ENCODE measurements at regions not wholly inside any gene's neighbourhood (a gene's known extent, or its start where the extent isn't known, plus 50 kb on each side); places are given as distances from the start of the nearest gene placed in this dataset.

DNA sequence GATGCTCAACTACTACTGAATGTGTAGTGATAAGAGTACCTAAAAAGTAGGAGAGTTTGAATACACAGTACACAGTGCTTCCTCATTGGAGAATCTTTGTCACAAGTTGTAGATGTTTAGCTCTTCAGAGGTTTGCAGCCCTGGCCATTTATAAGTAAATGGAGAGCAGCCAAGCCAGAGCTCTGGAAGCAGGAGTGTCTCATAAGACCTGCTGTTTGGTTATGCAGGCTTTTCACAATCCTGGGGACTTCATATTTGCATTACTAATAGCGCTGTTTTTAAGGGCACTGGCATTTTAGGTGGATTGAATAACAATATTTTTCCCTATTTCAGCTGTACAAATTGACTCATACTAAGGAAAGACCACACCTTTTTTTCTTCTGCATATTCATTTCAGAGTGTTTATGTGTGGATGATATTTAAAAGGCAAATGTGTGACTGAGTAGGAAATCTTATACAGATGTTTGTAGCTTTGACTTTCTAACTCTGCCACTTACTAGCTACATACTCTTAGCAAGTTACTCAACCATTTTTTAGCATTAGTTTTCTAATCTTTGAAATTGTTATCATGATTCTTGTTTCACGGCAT lies 730.5 kb upstream of the MAP3K7 start:
- no peak for DNase-seq (ENCODE audit: low read depth, low spot score)

DNA sequence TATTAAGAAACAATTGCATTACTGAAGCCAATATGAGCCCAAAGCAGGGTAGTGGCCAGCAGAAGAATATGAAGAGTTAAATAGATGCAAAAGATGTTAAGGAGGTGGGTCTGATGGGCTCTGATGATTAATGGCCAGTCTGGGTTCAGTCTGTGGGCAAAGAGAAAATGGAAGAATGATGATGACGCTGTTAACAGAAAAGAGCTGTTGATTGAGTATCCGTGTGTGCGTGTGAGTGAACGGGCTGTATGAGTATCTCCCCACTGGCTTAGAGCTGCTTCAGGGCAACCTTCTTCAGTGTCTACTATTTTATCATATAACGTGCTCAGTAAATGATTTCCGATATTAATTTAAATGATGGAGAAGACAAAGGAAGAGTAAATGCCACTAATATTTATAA lies 723.3 kb upstream of the MAP3K7 start:
- no peak for DNase-seq (ENCODE audit: low read depth, low spot score)

DNA sequence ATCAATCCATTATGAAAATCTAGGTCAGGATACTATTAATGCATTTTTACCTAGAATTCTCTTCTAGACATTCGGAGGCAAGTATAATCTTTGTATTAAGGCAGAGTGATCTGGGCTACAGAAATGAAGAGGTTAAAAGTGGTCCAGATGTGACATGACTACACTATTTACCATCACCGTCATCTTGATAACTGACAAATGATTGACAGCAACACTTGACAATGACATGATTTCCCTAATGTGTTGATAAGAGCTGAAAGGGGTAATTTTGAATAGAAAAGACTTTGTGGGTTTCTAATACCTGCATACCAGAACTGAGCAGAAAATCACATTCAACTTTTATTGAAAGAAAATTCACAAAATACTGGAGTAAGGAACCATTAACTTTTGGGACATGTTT lies 718.9 kb upstream of the MAP3K7 start:
- DNase-seq (ENCODE audit: low read depth, low spot score): no peak

DNA sequence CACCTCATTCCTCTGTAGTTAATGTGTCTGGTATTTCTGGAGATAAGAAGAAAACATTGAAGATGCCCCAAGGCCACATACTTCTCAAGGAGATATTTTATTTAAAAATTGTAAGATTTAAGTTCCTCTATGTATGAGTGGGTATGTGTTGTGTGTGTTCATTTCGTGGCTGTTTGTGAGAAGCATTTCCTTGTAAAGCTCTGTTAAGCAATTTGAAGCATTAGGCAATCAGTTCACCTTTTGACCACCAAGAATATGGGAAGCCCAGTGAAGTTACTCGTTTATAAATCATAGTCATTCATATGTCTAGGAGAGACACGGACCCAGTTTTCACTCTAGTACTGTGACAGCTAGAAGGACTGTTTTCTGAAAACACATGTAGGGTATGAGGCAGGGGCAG lies 717.6 kb upstream of the MAP3K7 start:
- no peak for DNase-seq (ENCODE audit: low read depth, low spot score)

DNA sequence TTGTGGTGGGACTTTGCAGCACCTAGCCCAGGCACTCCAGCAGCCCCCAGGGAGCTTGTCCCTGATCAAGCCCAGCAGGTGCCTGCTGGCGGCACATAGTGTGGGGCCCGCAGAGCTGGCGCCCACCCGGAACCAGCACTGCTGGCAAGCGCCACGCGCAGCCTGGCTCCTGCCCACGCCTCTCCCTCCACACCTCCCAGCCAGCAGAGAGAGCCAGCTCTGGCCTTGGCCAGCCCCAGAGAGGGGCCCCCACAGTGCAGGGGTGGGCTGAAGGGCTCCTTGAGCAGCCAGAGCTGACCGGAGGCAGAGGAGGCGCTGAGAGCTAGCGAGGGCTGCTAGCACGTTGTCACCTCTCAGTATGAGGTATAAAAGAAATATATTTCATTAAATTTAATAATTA lies 716.5 kb upstream of the MAP3K7 start:
- no peak for DNase-seq (ENCODE audit: low read depth, low spot score)

DNA sequence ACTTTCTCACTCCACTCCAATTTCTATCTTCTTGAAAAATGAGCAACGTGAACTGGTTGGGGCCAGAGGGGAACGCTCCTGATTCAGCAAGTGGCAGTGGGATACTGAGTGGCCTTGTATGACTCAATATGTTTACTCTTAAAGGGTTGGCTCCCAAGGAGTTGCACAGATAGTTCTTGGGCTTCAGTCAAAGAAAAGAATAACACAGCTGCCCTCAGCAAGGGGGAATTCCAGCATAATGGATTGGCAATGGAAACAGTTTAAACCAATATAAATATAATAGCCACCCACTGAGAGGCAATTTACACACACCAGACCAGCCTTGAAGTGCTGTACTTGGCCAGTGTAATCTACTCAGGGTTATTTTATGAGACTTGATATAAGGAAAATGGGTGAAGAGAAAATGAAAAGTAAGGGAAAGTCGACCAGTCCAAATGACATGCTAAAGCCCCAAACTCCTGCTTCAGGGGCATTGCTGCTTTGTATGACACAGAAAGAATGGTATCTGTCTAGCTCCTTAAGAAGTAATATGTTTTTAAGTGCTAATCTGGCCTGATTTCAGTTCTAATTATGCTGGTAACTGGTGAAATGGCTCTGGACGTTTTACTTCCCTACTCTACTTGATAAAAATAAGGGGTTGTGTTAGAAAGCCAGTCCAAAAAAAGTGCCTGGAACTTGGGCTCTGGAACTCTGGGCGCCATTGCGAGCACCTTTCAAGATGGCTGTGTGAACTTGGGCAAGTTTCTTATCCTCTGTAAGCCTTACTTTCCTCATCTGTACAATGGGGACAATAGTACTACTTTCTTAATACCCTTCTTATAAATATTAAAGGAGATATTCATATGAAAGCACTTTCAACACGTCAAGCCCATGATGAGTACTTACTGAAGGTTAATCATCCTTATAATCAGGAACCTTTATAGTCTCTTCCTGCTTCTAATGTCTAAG lies 712.9 kb upstream of the MAP3K7 start:
- DNase-seq (ENCODE audit: low read depth, low spot score): peak; percentile 88

DNA sequence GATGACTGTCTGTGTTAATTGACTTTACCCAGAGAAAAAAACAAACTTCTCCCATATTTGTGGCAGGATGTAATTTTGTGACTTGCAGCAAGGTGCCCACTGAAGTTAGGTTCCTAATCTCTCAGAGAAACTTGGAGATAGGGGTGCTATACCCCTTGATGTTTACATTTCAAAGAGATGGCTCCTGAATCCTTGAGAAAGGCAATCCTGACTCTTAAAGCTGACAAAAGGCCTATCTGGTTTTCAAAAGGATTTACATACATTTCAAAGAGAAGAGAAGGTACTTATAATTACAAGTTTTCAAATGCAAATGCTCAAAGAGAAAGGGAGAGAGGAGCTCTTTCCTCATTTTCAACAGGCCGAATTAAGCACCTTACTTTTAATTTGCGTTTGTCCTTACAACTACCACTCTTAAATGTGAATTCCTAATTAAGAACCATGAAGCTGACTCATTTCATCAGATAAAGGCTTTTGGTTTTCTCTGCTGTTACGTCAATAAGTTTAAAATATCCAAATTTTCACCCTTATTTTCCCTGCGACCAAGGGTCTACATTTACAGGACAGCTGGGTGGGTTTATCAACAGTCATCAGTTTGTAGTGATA lies 711.8 kb upstream of the MAP3K7 start:
- peak; percentile 51 for DNase-seq (ENCODE audit: low read depth, low spot score)

DNA sequence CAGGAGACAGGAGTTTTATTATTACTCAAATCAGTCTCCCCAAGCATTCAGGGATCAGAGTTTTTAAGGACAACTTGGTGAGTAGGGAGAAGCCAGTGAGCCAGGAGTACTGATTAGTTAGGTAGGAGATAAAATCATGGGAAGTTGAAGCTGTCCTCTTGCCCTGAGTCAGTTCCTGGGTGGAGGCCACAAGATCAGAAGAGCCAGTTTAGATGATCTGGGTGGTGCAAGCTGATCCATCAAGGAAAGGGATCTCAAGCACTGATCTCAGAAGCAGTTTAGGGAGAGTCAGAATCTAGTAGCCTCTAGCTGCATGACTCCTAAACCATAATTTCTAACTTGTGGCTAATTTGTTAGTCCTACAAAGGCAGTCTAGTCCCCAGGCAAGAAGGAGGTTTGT lies 706.5 kb upstream of the MAP3K7 start:
- peak; percentile 19 for DNase-seq (ENCODE audit: low read depth, low spot score)

DNA sequence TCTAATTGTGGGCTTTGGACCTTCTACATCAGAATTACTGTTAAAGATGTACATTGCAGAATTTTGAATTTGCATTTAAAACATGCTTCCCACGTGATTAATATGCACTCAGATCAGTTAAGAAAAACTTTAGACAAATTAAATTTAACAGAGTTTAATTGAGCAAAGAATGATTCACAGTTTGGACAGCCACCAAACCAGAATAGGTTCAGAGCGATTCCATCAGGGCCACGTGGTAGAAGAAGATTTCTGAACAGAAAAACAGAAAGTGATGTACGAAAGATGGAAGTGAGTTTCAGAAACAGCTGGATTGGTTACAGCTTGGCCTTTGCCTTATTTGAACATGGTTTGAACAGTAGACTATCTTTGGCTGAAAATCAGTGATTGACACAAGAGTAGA lies 704.2 kb upstream of the MAP3K7 start:
- no peak for DNase-seq (ENCODE audit: low read depth, low spot score)

DNA sequence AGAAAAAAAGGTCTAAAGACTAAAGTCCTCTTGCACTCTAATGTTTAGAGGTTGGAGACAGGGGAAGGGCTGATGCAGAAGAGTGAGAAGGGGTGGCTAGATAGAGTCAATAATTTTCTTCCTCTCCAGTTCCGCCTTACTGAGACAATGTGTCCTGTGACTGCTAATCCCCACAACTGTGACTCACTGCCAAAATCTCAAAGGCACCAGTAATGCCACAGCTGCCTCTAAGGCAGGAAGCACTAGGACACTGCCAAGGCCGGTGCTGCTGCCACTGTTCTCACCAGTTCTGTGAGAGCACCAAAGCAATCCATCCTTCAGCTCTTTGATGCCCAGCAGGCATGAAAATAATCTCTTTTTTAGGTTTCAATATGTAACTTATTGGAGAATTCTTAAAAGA lies 701.9 kb upstream of the MAP3K7 start:
- DNase-seq (ENCODE audit: low read depth, low spot score): no peak

DNA sequence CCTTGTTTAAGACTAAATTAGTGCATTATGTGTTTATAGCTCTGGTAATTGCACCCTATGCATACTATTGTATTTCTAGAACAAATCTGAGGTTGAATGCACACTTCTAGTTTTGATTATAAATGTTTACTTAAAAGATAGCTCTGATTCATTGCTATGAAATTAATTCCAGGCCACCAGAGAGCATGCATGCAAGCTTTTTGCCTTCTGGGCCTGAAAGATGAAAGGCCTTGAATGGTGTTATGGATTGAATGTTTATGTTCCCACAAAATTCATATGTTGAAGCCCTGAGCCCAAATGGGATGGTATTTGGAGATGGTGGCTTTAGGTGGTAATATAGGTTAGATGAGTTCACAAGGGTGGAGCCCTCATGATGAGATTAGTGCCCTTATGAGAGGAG lies 695.0 kb upstream of the MAP3K7 start:
- DNase-seq (ENCODE audit: low read depth, low spot score): no peak

DNA sequence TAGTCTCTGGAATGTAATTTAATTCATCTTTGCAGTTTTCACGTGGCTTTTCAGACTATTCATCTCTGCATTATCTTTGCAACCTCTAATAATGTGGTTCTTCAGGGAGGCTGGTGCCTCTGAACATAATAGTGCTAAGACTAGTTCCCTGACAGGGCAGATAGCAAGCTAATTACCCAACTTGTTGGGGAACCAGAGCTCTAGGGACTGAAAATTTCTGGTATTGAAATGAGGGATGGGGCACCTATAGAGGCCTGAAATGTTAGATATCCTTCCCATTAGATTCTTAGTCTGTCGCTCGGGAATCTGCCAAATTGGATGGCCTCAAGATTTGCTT lies 693.6 kb upstream of the MAP3K7 start:
- no peak for DNase-seq (ENCODE audit: low read depth, low spot score)

DNA sequence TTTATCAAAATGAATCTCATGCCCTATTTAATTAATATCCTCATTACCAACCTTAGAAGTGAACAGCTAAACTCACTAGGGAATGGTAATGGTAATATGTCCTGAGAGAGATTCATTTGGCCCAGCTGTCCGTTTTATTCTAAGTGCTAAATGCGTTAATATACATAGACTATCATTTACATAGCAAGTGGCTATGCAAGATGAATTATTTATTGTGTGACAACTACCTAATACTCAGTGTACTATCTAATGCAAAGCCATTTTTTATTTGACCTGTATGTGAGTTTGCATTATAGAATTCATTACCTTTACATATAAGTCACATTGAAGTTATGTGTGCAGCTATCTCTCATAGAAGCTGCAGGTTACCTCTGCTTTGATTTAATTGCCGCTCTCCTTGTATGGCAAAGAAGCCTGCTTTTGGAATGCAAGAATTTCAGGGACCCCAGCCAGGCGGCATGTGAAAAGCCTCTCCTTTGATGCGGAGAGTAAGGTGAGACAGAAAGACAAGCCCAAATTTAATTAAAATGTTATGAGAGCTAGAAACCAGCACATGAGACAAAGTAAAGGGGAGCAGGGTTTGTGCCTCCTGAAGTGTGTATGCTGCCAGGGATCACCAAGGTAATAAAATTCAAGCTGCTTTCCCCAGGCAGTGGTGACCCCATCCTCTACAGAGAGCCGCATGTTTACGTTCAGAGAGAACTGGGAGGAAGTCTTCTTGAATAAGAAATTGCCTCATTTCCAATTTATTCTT lies 693.0 kb upstream of the MAP3K7 start:
- peak; percentile 14 for DNase-seq (ENCODE audit: low read depth, low spot score)

DNA sequence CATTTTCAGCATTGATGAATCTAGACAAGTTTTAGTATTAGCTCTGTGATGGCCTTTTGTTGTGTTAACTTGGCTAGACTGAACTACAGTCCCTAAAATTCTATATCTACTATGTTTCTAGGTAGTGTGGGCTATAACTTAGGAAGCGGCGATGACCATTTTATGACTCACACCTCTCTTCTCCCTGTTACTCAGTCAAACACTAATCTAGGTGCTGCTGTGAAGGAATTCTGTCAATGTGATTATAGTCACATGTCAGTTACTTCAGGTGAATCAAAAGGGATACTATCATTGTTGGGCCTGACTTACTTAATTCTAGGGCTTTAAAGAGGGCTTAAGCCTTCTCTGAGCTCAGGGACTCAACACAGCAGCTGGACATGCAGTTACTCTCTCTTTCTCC lies 691.5 kb upstream of the MAP3K7 start:
- no peak for DNase-seq (ENCODE audit: low read depth, low spot score)

DNA sequence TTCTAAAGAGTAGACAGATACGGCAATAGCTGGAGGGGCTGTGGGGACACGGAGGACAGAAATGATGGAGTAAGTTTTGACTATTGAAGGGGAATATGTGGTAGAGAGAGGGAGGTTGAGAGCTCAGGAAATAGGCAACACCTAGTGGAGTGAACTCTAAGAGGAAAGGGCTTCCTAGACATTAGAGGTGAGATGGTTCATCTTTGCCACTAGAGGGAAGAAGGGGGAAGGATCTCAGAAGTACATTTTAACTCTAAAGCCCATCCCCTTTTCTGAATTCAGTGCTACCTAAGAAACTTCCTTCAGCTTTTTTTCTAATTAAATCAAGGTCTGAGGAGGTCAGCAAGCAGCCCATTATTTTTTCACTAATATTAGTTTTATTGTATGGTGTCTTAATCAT lies 689.4 kb upstream of the MAP3K7 start:
- peak; percentile 12 for DNase-seq (ENCODE audit: low read depth, low spot score)

DNA sequence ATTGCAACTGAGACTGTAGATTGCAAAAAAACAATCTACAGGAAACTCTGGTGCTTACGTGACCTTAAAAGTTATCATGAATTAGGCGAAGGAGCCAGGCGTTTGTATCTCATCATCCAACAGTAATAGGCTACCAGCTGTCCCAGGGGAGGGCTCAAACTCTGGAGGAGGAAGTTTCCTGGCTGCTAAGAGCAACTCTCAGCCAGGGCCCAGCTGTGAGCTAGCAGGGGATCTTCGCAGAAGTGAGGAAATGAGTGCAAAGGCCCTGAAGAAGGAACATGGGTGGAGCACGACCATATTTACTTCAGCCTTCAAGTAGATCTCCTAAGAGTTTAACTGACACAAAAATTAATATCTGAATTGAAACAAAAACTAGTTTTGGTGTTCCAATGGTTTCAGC lies 686.9 kb upstream of the MAP3K7 start:
- DNase-seq (ENCODE audit: low read depth, low spot score): no peak

DNA sequence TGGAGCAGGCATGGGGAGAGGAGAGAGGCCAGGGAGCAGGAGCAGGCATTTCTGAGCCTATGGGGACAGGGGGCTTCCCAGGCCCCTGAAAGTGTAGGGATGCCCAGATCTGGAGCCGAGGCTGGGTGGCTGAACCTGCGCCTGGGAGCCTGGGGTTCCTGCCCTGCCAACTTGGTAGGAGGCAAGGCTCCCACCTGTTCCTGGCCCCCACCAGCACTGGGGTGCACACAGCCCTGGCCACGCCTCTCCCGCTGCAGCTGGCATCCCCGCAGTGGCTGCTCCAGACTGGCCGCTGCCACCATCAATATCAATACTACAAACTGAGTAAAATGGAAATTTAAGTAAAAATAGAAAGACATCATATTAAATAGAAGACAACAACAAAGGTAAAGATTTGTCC lies 684.9 kb upstream of the MAP3K7 start:
- DNase-seq (ENCODE audit: low read depth, low spot score): no peak

DNA sequence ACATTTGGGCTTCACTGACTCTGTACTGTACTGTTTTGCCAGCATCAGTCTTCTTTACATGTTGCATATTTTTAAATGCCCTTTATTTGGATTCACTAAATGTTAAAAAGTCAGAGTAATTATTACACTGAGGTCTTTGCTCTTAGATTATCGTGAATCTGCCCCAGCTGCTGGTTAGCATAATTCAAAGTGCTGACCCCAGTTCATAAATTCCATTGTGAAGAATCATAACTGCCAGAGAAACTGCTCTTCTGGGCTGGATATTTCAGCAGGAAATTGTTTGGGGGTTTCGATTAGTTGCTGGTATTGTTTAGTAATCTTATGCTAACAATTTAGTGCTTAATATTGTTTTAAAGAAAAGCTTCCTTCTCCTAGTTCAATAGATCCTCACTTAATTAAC lies 682.1 kb upstream of the MAP3K7 start:
- DNase-seq (ENCODE audit: low read depth, low spot score): no peak

DNA sequence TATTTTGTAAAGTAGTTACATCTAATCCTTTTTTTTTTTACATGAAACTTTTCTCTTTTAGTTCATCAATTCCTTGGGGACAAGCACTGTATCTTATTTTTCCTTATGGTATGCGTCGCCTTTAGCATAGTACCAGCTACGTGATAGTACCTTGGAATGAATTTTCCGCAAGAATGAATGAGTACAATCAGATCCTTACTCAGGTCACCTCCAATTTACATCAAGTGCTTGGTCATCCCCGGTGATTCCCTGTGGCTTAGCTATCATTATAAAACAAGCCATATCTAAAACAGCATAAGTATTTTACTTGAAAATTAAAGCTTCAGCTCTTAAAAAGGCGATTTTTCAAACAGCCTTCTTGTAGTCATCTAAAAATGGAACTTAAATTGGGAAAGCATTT lies 680.4 kb upstream of the MAP3K7 start:
- no peak for DNase-seq (ENCODE audit: low read depth, low spot score)

DNA sequence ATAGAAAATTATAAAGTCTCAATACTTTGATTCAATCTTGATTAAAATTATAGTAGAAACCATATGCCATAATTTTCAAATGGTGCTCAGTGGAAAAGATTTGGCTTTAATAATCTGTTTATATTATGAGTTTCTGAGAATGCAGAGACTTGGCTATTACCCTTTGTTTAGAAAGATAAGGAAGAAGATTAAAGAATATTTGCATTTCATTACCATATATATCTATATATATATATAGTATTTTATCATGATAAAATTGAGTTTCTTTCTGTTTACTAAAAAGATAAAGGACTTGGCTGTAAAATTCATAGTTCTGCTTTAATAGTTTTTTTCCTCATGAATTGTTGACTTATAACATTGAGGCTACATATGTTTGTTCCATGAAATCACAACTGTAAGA lies 679.3 kb upstream of the MAP3K7 start:
- DNase-seq (ENCODE audit: low read depth, low spot score): no peak

DNA sequence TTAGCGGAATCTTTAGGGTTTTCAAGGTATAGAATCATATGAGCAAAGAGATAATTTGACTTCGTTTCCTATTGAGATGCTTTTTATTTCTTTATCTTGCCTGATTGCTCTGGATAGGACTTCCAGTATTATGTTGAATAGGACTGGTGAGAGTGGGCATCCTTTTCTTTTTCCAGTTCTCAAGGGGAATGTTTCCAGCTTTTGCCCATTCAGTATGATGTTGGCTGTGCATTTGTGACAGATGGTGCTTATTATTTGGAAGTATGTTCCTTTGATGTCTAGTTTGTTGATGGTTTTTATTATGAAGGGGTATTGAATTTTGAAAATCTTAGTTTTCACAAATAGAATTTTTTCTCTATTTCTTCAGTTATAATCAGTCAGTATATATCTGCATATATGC lies 656.6 kb upstream of the MAP3K7 start:
- no peak for DNase-seq (ENCODE audit: low read depth, low spot score)

DNA sequence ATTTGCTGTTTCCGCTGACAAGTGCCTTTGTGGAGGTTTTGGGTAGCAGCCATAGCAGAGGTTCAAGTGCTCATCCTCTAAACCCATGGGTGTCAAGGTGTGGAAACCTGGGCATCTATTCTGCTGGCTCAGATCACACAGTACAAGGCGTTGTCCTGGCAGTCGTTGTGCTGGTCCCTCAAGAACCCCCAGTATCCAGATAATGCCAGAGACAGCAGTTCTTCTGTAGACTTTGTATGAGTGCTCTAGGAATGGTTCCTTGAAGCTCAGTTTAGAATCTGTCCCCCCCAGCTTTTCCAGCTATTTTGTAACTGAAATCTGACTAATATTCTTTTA lies 655.7 kb upstream of the MAP3K7 start:
- DNase-seq (ENCODE audit: low read depth, low spot score): no peak

All from ELF-1 (cell line).